GM23248 (cell line): ENCODE measurements at regions not wholly inside any gene's neighbourhood (a gene's known extent, or its start where the extent isn't known, plus 50 kb on each side); places are given as distances from the start of the nearest gene placed in this dataset.
"Not testable (repeated sequence)": the region's sequence is repeated elsewhere in the genome, so short reads cannot be mapped to it uniquely, and the experiment has no call there.

Experiments used
- DNase-seq: peaks from one replicate; pipeline ENCODE4 v3.0.0-alpha.2; 2015
- H2AFZ ChIP-seq: fragments of 200-600 bp; sonication (generic); 2 replicates; pipeline ENCODE4 v1.6.1; 2016; ENCODE audit warnings: antibody characterized with exemption
- H3F3A ChIP-seq: fragments of 200-600 bp; sonication (generic); 2 replicates; pipeline ENCODE4 v1.6.1; 2016; ENCODE audit warnings: mild to moderate bottlenecking, antibody characterized with exemption, mixed run types; ENCODE audit not compliant: insufficient read depth
- H3K27ac ChIP-seq: fragments of 200-600 bp; sonication (generic); 2 replicates; pipeline ENCODE4 v1.5.1; 2016; ENCODE audit warnings: mild to moderate bottlenecking
- H3K27me3 ChIP-seq: fragments of 200-600 bp; sonication (generic); replicated peaks from 2 replicates; pipeline ENCODE4 v1.6.1; 2016; ENCODE audit warnings: mild to moderate bottlenecking; ENCODE audit not compliant: insufficient read depth
- H3K36me3 ChIP-seq: fragments of 200-600 bp; sonication (generic); 2 replicates; pipeline ENCODE4 v1.6.1; 2016; ENCODE audit warnings: low read depth, mild to moderate bottlenecking
- H3K4me1 ChIP-seq: fragments of 200-600 bp; sonication (generic); 2 replicates; pipeline ENCODE4 v1.6.1; 2016; ENCODE audit warnings: mild to moderate bottlenecking; ENCODE audit not compliant: insufficient read depth
- H3K4me2 ChIP-seq: fragments of 200-600 bp; sonication (generic); one replicate; pipeline ENCODE4 v1.6.1; 2016; ENCODE audit warnings: mild to moderate bottlenecking; ENCODE audit not compliant: unreplicated experiment
- H3K4me3 ChIP-seq: fragments of 200-600 bp; sonication (generic); 2 replicates; pipeline ENCODE4 v1.5.1; 2016; ENCODE audit warnings: mild to moderate bottlenecking
- H3K79me2 ChIP-seq: fragments of 200-600 bp; sonication (generic); 2 replicates; pipeline ENCODE4 v1.6.1; 2016; ENCODE audit warnings: mild to moderate bottlenecking; ENCODE audit not compliant: insufficient read depth
- H3K9ac ChIP-seq: fragments of 200-600 bp; sonication (generic); 2 replicates; pipeline ENCODE4 v1.6.1; 2016; ENCODE audit warnings: mild to moderate bottlenecking
- H3K9me2 ChIP-seq: fragments of 200-600 bp; sonication (generic); 2 replicates; pipeline ENCODE4 v1.6.1; 2016; ENCODE audit warnings: mixed run types, mild to moderate bottlenecking, moderate library complexity; ENCODE audit not compliant: insufficient read depth
- H3K9me3 ChIP-seq: fragments of 200-600 bp; sonication (generic); one replicate; pipeline ENCODE4 v1.6.1; 2017; ENCODE audit warnings: low read depth
- H4K20me1 ChIP-seq: fragments of 200-600 bp; sonication (generic); 2 replicates; pipeline ENCODE4 v1.6.0; 2016; ENCODE audit not compliant: insufficient read depth
- WGBS, 2 experiments: methylation state at CpG; one replicate each; pipeline ENCODE4 v1.1.6; 2015 to 2017; ENCODE audit warnings: low lambda C conversion rate in 2 of 2, low coverage in 1 of 2; ENCODE audit errors: missing lambda C conversion rate in 2 of 2; 5-methylcytosine and 5-hydroxymethylcytosine counted together
- in situ Hi-C: fragments of 300-500 bp; cut with MboI; formaldehyde crosslinking; loops from 2 replicates; pipeline ENCODE4 v1.15.0; 2020

GRCh38 chr5:62237944-62238343, 68.1 kb upstream of the KIF2A start:
- DNase-seq, H3K27ac ChIP-seq, H3K9me3 ChIP-seq, H4K20me1 ChIP-seq, in situ Hi-C loops, H2AFZ ChIP-seq, H3F3A ChIP-seq, H3K9ac ChIP-seq, H3K36me3 ChIP-seq, H3K79me2 ChIP-seq, H3K9me2 ChIP-seq, H3K4me3 ChIP-seq, H3K4me2 ChIP-seq, H3K27me3 ChIP-seq: not testable (repeated sequence)
- 75 to 77% methylated on average over 2 of the region's 2 CpGs for WGBS, 2 experiments
- peaks cover 15% of the 10 kb centered on the region for H3K4me1 ChIP-seq

- H3K9me3 ChIP-seq, H3K27ac ChIP-seq, H3F3A ChIP-seq, H3K27me3 ChIP-seq, in situ Hi-C loops, H2AFZ ChIP-seq, H3K36me3 ChIP-seq, H3K9ac ChIP-seq, H3K4me3 ChIP-seq, H4K20me1 ChIP-seq, H3K79me2 ChIP-seq, H3K9me2 ChIP-seq, H3K4me2 ChIP-seq, DNase-seq: not testable (repeated sequence)
- WGBS, 2 experiments, result 43 to 54% methylated on average over 3 of the region's 3 CpGs
- H3K4me1 ChIP-seq, result peaks cover 10% of the 10 kb centered on the region; the same call in 1 of the 2 replicates
Observed at GRCh38 chr5:62238584-62238983, 67.4 kb upstream of the KIF2A start.

- DNase-seq, H4K20me1 ChIP-seq, H3K27ac ChIP-seq, H3K9ac ChIP-seq, H3K9me3 ChIP-seq, H3K36me3 ChIP-seq, H3K9me2 ChIP-seq, H3K4me2 ChIP-seq, in situ Hi-C loops, H3F3A ChIP-seq, H3K4me3 ChIP-seq, H2AFZ ChIP-seq, H3K79me2 ChIP-seq, H3K27me3 ChIP-seq: not testable (repeated sequence)
- peaks cover 10% of the 10 kb centered on the region; the same call in 1 of the 2 replicates for H3K4me1 ChIP-seq
- 72% methylated on average over 3 of the region's 3 CpGs for WGBS, 2 experiments
Observed at GRCh38 chr5:62240494-62240893, 65.5 kb upstream of the KIF2A start.

- in situ Hi-C loops, result not testable (repeated sequence)
Observed at GRCh38 chr5:62242000-62242399, 64.0 kb upstream of the KIF2A start.

GRCh38 chr5:62243046-62243445, 63.0 kb upstream of the KIF2A start:
- H3K9me3 ChIP-seq, H3K9me2 ChIP-seq, H3K9ac ChIP-seq, H3K27me3 ChIP-seq, H4K20me1 ChIP-seq, in situ Hi-C loops, H3K4me1 ChIP-seq, H3F3A ChIP-seq, H3K4me2 ChIP-seq, H3K79me2 ChIP-seq, DNase-seq, H3K27ac ChIP-seq, H3K4me3 ChIP-seq, H3K36me3 ChIP-seq, H2AFZ ChIP-seq: not testable (repeated sequence)
- WGBS, 2 experiments, result 60 to 63% methylated on average over 2 of the region's 2 CpGs

More at GRCh38 chr5:62242000-62242399, 64.0 kb upstream of the KIF2A start:
- not testable (repeated sequence) for H3K9ac ChIP-seq, H3K4me1 ChIP-seq, H2AFZ ChIP-seq, H3K9me3 ChIP-seq, H3K4me2 ChIP-seq, H3K27ac ChIP-seq, H3K79me2 ChIP-seq, H3F3A ChIP-seq, H4K20me1 ChIP-seq, H3K36me3 ChIP-seq, H3K9me2 ChIP-seq, H3K27me3 ChIP-seq, H3K4me3 ChIP-seq, DNase-seq
- WGBS, 2 experiments, result 55 to 64% methylated on average over 5 of the region's 5 CpGs

GRCh38 chr5:62248192-62248591, 57.8 kb upstream of the KIF2A start:
- H3K27me3 ChIP-seq, H3K36me3 ChIP-seq, H3K9me2 ChIP-seq, H3K9ac ChIP-seq, H4K20me1 ChIP-seq, H3F3A ChIP-seq, H3K4me1 ChIP-seq, H2AFZ ChIP-seq, H3K4me3 ChIP-seq, H3K79me2 ChIP-seq, H3K4me2 ChIP-seq, DNase-seq, H3K27ac ChIP-seq, in situ Hi-C loops, H3K9me3 ChIP-seq: not testable (repeated sequence)
- WGBS, 2 experiments, result 74 to 76% methylated on average over 6 of the region's 6 CpGs

- H3K27ac ChIP-seq, H3K27me3 ChIP-seq, H3K4me2 ChIP-seq, H2AFZ ChIP-seq, H3K9me3 ChIP-seq, H3F3A ChIP-seq, DNase-seq, H3K9me2 ChIP-seq, H4K20me1 ChIP-seq, H3K9ac ChIP-seq, H3K4me3 ChIP-seq, in situ Hi-C loops, H3K4me1 ChIP-seq, H3K36me3 ChIP-seq, H3K79me2 ChIP-seq: not testable (repeated sequence)
- 41 to 54% methylated on average over 3 of the region's 3 CpGs for WGBS, 2 experiments
Observed at GRCh38 chr5:62250085-62250484, 55.9 kb upstream of the KIF2A start.

- 84 to 93% methylated on average over 4 of the region's 4 CpGs for WGBS, 2 experiments
- H3K9me2 ChIP-seq, H3K36me3 ChIP-seq, H3K79me2 ChIP-seq, H3F3A ChIP-seq, H3K4me3 ChIP-seq, H3K9me3 ChIP-seq, H4K20me1 ChIP-seq, H3K27ac ChIP-seq, H3K4me1 ChIP-seq, DNase-seq, H3K9ac ChIP-seq, H3K4me2 ChIP-seq, H2AFZ ChIP-seq, H3K27me3 ChIP-seq, in situ Hi-C loops: not testable (repeated sequence)
Observed at GRCh38 chr5:62250919-62251318, 55.1 kb upstream of the KIF2A start.
